Activated B cell treated with CpG ODN at 0.5 μM for 24 hours (primary cell): ENCODE measurements at regions not wholly inside any gene's neighbourhood (a gene's known extent, or its start where the extent isn't known, plus 50 kb on each side); places are given as distances from the start of the nearest gene placed in this dataset.

Source experiments
- ATAC-seq: fragments of 200-7000 bp; cut with Tn5 transposase; one replicate; pipeline ENCODE4 v1.10.0; 2021; ENCODE audit warnings: low read depth, mild to moderate bottlenecking, moderate library complexity
- CTCF ChIA-PET: fragments of 350-600 bp; sonication (Branson Sonifier 250); formaldehyde crosslinking; loops from one replicate; lab custom pipeline; 2021; ENCODE audit warnings: antibody characterized with exemption; lab: Charles Lee
- POLR2A ChIA-PET: fragments of 350-600 bp; sonication (Branson Sonifier 250); formaldehyde crosslinking; loops from one replicate; lab custom pipeline; 2021; ENCODE audit warnings: antibody characterized with exemption; lab: Charles Lee
- DNase-seq: peaks from one replicate; pipeline ENCODE4 v3.0.0; 2022
- H3K27ac Mint-ChIP-seq: one replicate; pipeline ENCODE4 v1.8.0; 2020; ENCODE audit warnings: mixed read lengths
- H3K27me3 Mint-ChIP-seq: one replicate; pipeline ENCODE4 v1.8.0; 2021; ENCODE audit warnings: mixed read lengths
- H3K36me3 Mint-ChIP-seq: one replicate; pipeline ENCODE4 v1.8.0; 2021; ENCODE audit warnings: low read depth, mixed read lengths
- H3K4me1 Mint-ChIP-seq: one replicate; pipeline ENCODE4 v1.8.0; 2021; ENCODE audit warnings: mixed read lengths
- H3K4me3 Mint-ChIP-seq: one replicate; pipeline ENCODE4 v1.8.0; 2020; ENCODE audit warnings: mild to moderate bottlenecking, mixed read lengths
- H3K9me3 Mint-ChIP-seq: one replicate; pipeline ENCODE4 v1.8.0; 2020; ENCODE audit warnings: mixed read lengths
- CTCF ChIP-seq: fragments of 200-600 bp; IDR thresholded peaks from one replicate; pipeline ENCODE4 v1.8.0; 2022; ENCODE audit warnings: antibody characterized with exemption, mild to moderate bottlenecking
- intact Hi-C: fragments of 100-400 bp; cut with micrococcal nuclease; formaldehyde crosslinking; loops from one replicate; pipeline ENCODE4 v1.15.1; 2024

GRCh38 chr4:10273030-10273429, 156.4 kb upstream of the WDR1 start:
- no peak overlapping the region for H3K4me3 Mint-ChIP-seq
- DNase-seq (no peak), ATAC-seq (no peak)
- POLR2A ChIA-PET, result no interaction called here
- H3K4me1 Mint-ChIP-seq, result no peaks in the 10 kb centered on the region
- no peak for TF ChIP-seq CTCF
- intact Hi-C loops, result no loop called here
- H3K36me3 Mint-ChIP-seq, result no peaks in the 10 kb centered on the region
- no peak overlapping the region for H3K27ac Mint-ChIP-seq
- no peaks in the 10 kb centered on the region for H3K27me3 Mint-ChIP-seq
- CTCF ChIA-PET, result no interaction called here
- H3K9me3 Mint-ChIP-seq, result no peaks in the 10 kb centered on the region

GRCh38 chr4:10272511-10272910, 155.9 kb upstream of the WDR1 start:
- Mint-ChIP-seq H3K36me3 (no peaks in the 10 kb centered on the region), H3K27ac (no peak overlapping the region), H3K4me3 (no peak overlapping the region), H3K27me3 (no peaks in the 10 kb centered on the region), H3K9me3 (no peaks in the 10 kb centered on the region), H3K4me1 (no peaks in the 10 kb centered on the region)
- CTCF ChIA-PET, result no interaction called here
- no peak for TF ChIP-seq CTCF
- POLR2A ChIA-PET, result no interaction called here
- ATAC-seq (no peak), DNase-seq (no peak)
- intact Hi-C loops, result no loop called here

GRCh38 chr4:10267066-10267465, 150.5 kb upstream of the WDR1 start:
- no peak for TF ChIP-seq CTCF
- ATAC-seq (no peak), DNase-seq (no peak)
- intact Hi-C loops, result no loop called here
- no peaks in the 10 kb centered on the region for H3K4me1 Mint-ChIP-seq
- no peaks in the 10 kb centered on the region for H3K27me3 Mint-ChIP-seq
- no peak overlapping the region for H3K4me3 Mint-ChIP-seq
- ChIA-PET CTCF (no interaction called here), POLR2A (no interaction called here)
- no peaks in the 10 kb centered on the region for H3K36me3 Mint-ChIP-seq
- H3K27ac Mint-ChIP-seq, result no peak overlapping the region
- no peaks in the 10 kb centered on the region for H3K9me3 Mint-ChIP-seq

GRCh38 chr4:10260777-10261176, 144.2 kb upstream of the WDR1 start:
- TF ChIP-seq CTCF, result no peak
- DNase-seq, result no peak
- Mint-ChIP-seq H3K27me3 (peaks cover 2% of the 10 kb centered on the region), H3K4me1 (no peaks in the 10 kb centered on the region), H3K36me3 (no peaks in the 10 kb centered on the region), H3K9me3 (no peaks in the 10 kb centered on the region), H3K27ac (no peak overlapping the region), H3K4me3 (no peak overlapping the region)
- POLR2A ChIA-PET, result no interaction called here
- no peak for ATAC-seq
- CTCF ChIA-PET, result no interaction called here
- intact Hi-C loops, result no loop called here

GRCh38 chr4:10259976-10260375, 143.4 kb upstream of the WDR1 start:
- POLR2A ChIA-PET, result no interaction called here
- intact Hi-C loops, result no loop called here

More at GRCh38 chr4:10259976-10260375, 143.4 kb upstream of the WDR1 start:
- Mint-ChIP-seq H3K36me3 (no peaks in the 10 kb centered on the region), H3K27ac (no peak overlapping the region), H3K4me3 (no peak overlapping the region), H3K4me1 (no peaks in the 10 kb centered on the region), H3K9me3 (no peaks in the 10 kb centered on the region), H3K27me3 (peaks cover 2% of the 10 kb centered on the region)
- DNase-seq, result no peak
- CTCF ChIA-PET, result no interaction called here
- ATAC-seq, result no peak
- TF ChIP-seq CTCF, result no peak
